GM23248 (cell line): ENCODE measurements at regions not wholly inside any gene's neighbourhood (a gene's known extent, or its start where the extent isn't known, plus 50 kb on each side); places are given as distances from the start of the nearest gene placed in this dataset.

Experiments
- EZH2 ChIP-seq: fragments of 200-600 bp; sonication (generic); IDR thresholded peaks from 2 replicates; pipeline ENCODE4 v1.6.1; 2018; ENCODE audit warnings: antibody characterized with exemption, mild to moderate bottlenecking; ENCODE audit not compliant: insufficient read depth, poor library complexity, severe bottlenecking
- EZH2phosphoT487 ChIP-seq: fragments of 200-600 bp; sonication (generic); IDR thresholded peaks from 2 replicates; pipeline ENCODE4 v1.6.1; 2018; ENCODE audit warnings: antibody characterized with exemption, moderate library complexity, mild to moderate bottlenecking, low read depth; ENCODE audit not compliant: insufficient read depth

DNA sequence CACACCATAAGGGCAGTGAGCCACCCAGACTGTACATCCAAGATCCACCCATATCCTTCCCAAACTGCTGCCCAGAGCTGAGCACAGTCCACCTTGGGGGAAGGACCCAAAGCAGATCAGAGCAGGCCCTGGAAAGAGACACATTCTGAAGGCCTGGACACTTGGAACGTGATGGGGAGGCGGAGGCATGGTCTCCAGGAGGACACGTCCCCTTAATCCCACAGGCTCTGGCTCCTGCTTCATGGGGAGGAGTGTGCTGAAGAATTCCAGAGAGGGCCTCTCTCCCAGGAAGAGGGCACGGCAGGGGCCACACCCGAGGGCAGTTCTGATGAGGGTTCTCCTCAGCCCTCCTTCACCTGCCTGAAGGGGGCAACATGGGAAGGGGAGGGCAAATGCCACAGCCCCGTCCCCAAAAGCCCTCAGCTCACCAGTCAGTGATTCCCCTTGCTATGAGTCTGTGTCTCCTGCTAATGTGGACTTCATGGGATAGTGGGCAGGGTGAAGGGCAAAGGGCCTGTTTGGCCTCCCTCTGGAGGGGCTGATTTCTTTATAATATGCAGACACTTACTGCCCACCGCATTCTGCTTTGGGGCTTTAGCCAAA lies 276.8 kb downstream of the ENC1 start:
- TF ChIP-seq EZH2 (no peak), EZH2phosphoT487 (no peak)
